HepG2 (cell line): ENCODE measurements at regions not wholly inside any gene's neighbourhood (a gene's known extent, or its start where the extent isn't known, plus 50 kb on each side); places are given as distances from the start of the nearest gene placed in this dataset.

Source experiments
- REPIN1 ChIP-seq: sonication (generic); formaldehyde crosslinking; IDR thresholded peaks from 2 replicates; pipeline ENCODE4 v1.8.0; 2022; ENCODE audit warnings: missing genetic modification reagents, low read depth, mild to moderate bottlenecking, borderline replicate concordance
- SKI ChIP-seq: fragments of 450-650 bp; IDR thresholded peaks from one replicate; pipeline ENCODE4 v1.6.1; 2018; ENCODE audit warnings: mild to moderate bottlenecking; ENCODE audit not compliant: partially characterized antibody
- ZBTB14 ChIP-seq: sonication (generic); formaldehyde crosslinking; IDR thresholded peaks from 2 replicates; pipeline ENCODE4 v1.4.0; 2020; ENCODE audit warnings: missing genetic modification reagents
- ZNF362 ChIP-seq: sonication (generic); formaldehyde crosslinking; IDR thresholded peaks from 2 replicates; pipeline ENCODE4 v1.4.0; 2020; ENCODE audit warnings: missing genetic modification reagents, mild to moderate bottlenecking, borderline replicate concordance

- TF ChIP-seq REPIN1 (no peak), SKI (no peak), ZBTB14 (CRISPR knock-in tag) (no peak), ZNF362 (no peak)
Observed at GRCh38 chr3:4219227-4219568, 84.0 kb upstream of the SETMAR start.
